Hepatic stellate cell (primary cell): ENCODE measurements at regions not wholly inside any gene's neighbourhood (a gene's known extent, or its start where the extent isn't known, plus 50 kb on each side); places are given as distances from the start of the nearest gene placed in this dataset.

Experiments
- DNase-seq: peaks from one replicate; pipeline ENCODE4 v3.0.0; 2011; ENCODE audit warnings: low spot score

- no peak for DNase-seq
These were observed 230.8 kb upstream of the CST7 start for GRCh38 chr20:24718277-24718676.

GRCh38 chr20:24718696-24719095, 230.4 kb upstream of the CST7 start:
- DNase-seq: no peak

- DNase-seq: no peak
These were observed 228.1 kb upstream of the CST7 start for GRCh38 chr20:24720957-24721356.

GRCh38 chr20:24721891-24722568, 227.0 kb upstream of the CST7 start:
- DNase-seq: no peak

GRCh38 chr20:24722586-24722985, 226.5 kb upstream of the CST7 start:
- no peak for DNase-seq

GRCh38 chr20:24723186-24723585, 225.9 kb upstream of the CST7 start:
- DNase-seq: no peak

GRCh38 chr20:24723647-24724352, 225.3 kb upstream of the CST7 start:
- DNase-seq: no peak

- DNase-seq: no peak
These were observed 224.0 kb upstream of the CST7 start for GRCh38 chr20:24724982-24725533.

- no peak for DNase-seq
These were observed 221.3 kb upstream of the CST7 start for GRCh38 chr20:24727795-24728194.

GRCh38 chr20:24729896-24730605, 219.0 kb upstream of the CST7 start:
- DNase-seq: no peak

GRCh38 chr20:24730750-24731149, 218.3 kb upstream of the CST7 start:
- DNase-seq: no peak

- DNase-seq: no peak
These were observed 217.8 kb upstream of the CST7 start for GRCh38 chr20:24731312-24731711.

GRCh38 chr20:24732076-24732475, 217.0 kb upstream of the CST7 start:
- no peak for DNase-seq

GRCh38 chr20:24732599-24732998, 216.5 kb upstream of the CST7 start:
- DNase-seq: no peak

- DNase-seq: no peak
These were observed 215.7 kb upstream of the CST7 start for GRCh38 chr20:24733416-24733815.

- no peak for DNase-seq
These were observed 214.9 kb upstream of the CST7 start for GRCh38 chr20:24734139-24734538.

- DNase-seq: no peak
These were observed 213.8 kb upstream of the CST7 start for GRCh38 chr20:24735263-24735662.

- no peak for DNase-seq
These were observed 212.8 kb upstream of the CST7 start for GRCh38 chr20:24736131-24736843.

GRCh38 chr20:24736844-24737211, 212.2 kb upstream of the CST7 start:
- no peak for DNase-seq

GRCh38 chr20:24737212-24737850, 211.7 kb upstream of the CST7 start:
- DNase-seq: no peak

GRCh38 chr20:24738058-24738775, 210.9 kb upstream of the CST7 start:
- no peak for DNase-seq
